ENCODE measurements at regions not wholly inside any gene's neighbourhood (a gene's known extent, or its start where the extent isn't known, plus 50 kb on each side); places are given as distances from the start of the nearest gene placed in this dataset.
"Not testable (repeated sequence)": the region's sequence is repeated elsewhere in the genome, so short reads cannot be mapped to it uniquely, and the experiment has no call there.

DNA sequence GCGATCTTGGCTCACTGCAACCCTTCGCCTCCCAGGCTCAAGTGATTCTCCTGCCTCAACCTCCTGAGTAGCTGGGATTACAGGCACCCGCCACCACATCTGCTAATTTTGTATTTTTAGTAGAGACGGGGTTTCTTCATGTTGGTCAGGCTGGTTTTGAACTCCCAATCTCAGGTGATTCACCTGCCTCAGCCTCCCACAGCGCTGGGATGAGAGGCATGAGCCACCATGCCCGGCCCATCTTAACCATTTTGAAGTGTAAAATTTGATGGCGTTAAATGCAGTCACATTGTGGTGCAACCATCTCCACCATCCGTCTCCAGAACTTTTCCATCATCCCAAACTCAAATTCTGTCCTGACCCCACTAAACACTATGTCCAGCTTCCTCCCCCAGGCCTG is 61.8 kb upstream of the METTL9 start:
- not testable (repeated sequence) for TF ChIP-seq POLR2A (IDR thresholded peaks at IDR 0.05)
- TF ChIP-seq, protein P1, sequence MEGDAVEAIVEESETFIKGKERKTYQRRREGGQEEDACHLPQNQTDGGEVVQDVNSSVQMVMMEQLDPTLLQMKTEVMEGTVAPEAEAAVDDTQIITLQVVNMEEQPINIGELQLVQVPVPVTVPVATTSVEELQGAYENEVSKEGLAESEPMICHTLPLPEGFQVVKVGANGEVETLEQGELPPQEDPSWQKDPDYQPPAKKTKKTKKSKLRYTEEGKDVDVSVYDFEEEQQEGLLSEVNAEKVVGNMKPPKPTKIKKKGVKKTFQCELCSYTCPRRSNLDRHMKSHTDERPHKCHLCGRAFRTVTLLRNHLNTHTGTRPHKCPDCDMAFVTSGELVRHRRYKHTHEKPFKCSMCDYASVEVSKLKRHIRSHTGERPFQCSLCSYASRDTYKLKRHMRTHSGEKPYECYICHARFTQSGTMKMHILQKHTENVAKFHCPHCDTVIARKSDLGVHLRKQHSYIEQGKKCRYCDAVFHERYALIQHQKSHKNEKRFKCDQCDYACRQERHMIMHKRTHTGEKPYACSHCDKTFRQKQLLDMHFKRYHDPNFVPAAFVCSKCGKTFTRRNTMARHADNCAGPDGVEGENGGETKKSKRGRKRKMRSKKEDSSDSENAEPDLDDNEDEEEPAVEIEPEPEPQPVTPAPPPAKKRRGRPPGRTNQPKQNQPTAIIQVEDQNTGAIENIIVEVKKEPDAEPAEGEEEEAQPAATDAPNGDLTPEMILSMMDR (IDR thresholded peaks at IDR 0.05) = not testable (repeated sequence)

Measured in Peyer's patch (tissue), 4 donors.